Islet of Langerhans (tissue), 1 donor: ENCODE measurements at regions not wholly inside any gene's neighbourhood (a gene's known extent, or its start where the extent isn't known, plus 50 kb on each side); places are given as distances from the start of the nearest gene placed in this dataset.

ENCODE experiments used
- FAIRE-seq: peaks from one replicate; lab custom pipeline; 2011; peaks lifted over from hg19 to GRCh38; lab: Jason Lieb, UNC

DNA sequence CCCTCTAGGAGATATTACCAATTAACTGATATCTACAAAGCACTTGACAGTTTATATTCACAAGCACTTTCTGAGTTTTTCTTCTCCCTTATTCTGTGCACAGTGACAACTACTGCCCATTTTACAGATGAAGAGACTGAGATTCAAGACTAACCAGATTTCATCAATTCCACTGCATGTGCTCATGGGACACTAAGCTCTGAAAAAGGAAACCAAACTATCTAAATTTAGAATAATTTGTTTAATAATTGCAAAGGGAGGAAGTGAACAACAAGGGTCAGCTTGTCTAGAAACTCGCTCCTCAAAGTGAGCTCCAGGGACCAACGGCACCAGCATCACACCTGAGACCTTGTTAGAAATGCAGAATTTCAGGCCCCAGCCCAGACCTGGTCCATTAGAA is 50.8 kb upstream of the MYLIP start:
- FAIRE-seq = no peak

- FAIRE-seq = no peak
These were observed 59.2 kb upstream of the MYLIP start for GRCh38 chr6:16069671-16070070.

GRCh38 chr6:16069222-16069621 is 59.7 kb upstream of the MYLIP start:
- FAIRE-seq = no peak

DNA sequence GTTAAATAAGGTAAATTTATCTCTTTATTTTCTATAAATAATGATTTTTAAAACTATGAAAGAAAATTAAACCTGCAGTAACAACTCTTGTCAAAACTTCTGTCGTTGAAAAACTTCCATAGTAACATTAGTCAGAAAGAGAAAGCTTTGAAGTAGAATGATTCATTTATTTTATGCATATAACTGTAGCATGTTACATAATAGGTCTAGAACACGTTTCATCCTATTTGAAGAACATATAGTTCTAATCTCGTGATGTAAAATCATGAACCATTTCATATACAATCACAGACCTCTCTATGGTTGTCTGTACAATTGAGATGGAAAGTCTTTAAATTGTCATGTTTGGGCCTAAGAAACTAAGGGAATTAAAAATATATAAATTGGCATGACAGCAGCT is 61.3 kb upstream of the MYLIP start:
- FAIRE-seq = no peak

DNA sequence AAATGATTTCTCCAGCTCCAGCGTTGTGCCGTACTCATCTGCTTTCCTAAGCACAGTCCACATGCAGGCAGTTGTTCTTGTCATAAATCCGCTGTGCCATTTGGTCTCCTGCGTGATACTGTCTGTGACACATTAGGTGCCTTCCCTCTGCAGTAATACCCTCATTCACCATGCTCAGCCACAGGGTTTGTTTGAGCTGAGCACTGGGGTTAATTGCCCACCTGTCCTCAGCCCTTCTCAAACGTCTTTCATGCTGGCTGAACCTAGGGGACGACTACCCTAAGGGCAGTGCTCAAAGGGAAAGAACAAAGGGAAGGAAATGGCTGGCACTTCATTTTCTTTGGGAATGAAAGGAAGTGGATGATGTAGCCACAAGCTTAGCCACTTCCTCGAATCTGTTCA is 64.2 kb upstream of the MYLIP start:
- no peak for FAIRE-seq

GRCh38 chr6:16063580-16063979 is 65.3 kb upstream of the MYLIP start:
- FAIRE-seq = no peak

DNA sequence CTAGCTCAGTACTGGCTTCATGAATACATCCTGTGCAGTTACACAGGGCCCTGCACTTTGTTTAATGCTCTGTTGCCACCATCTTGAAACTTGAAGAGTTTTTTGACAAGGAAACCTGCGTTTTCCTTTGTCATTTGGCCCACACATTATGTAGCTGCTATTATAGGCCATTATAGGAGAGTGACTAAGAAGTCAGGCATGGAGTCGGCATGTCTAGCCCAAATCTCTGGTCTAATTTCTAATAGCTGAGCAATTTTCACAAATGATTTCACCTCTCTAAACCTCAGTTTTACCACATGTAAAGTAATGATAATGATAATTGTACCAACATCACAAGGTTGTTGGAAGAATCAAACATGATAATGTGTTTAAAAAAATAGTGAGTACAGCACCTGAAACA is 67.1 kb upstream of the MYLIP start:
- FAIRE-seq = no peak

- no peak for FAIRE-seq
These were observed 68.8 kb upstream of the MYLIP start for GRCh38 chr6:16060039-16060438.

- no peak for FAIRE-seq
These were observed 69.4 kb upstream of the MYLIP start for GRCh38 chr6:16059496-16059895.

GRCh38 chr6:16058929-16059345 is 69.9 kb upstream of the MYLIP start:
- no peak for FAIRE-seq

DNA sequence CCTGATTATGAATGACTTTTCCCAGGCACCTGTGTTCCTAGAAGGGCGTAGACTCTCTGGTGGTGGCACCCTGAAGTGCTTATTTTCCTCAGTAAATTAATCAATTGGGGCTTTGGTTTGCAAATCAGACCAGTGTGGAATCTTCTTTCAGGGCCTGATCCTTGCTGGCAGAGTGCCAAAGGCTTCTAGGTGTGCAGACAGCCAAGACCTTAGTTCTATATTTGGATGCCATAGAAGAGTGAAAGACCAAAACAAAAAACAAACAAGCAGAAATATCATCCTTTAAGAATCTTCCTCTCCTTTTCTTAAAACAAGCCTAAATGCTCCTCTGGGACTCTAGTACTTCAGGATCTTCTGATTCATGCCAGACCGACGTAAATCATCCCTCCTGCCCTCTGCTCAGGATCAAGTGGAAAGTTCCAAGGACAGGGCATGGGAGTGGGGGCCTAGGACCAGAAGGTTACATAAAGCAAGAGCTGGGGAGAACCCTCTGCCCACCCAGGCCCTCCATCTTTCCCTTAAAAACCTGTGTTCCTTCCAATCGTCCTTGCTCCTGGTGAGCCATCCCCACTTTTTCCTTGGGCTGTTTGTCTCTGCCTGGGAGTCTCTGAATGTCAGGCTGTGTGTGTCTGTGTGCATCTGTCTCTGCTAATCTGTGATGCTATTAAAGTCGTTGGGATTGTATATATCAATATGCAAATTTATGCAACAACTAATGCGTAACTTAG is 70.5 kb upstream of the MYLIP start:
- no peak for FAIRE-seq

GRCh38 chr6:16057446-16057845 is 71.4 kb upstream of the MYLIP start:
- FAIRE-seq = no peak

- FAIRE-seq = no peak
These were observed 72.5 kb upstream of the MYLIP start for GRCh38 chr6:16056263-16056870.

- no peak for FAIRE-seq
These were observed 73.0 kb upstream of the MYLIP start for GRCh38 chr6:16055852-16056251.

DNA sequence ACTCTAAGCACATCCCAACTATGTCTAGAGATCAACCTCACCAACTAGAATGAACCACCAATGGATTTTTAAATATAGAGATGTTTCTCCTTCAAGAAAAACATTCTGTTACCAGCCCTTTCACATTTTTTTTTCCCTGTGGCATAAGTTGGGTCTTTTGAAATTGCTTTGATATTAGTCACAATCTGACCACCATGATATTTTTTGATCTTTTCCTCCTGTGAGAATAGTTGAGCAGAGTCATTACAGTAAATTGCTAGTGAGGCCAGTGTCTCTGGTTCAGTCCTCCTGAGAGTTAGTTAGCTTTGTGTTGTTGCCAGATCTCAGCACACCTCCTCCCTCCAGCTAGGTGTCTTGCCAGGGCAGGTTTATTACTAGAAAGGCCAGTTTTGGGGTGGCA is 79.7 kb upstream of the MYLIP start:
- FAIRE-seq = no peak

DNA sequence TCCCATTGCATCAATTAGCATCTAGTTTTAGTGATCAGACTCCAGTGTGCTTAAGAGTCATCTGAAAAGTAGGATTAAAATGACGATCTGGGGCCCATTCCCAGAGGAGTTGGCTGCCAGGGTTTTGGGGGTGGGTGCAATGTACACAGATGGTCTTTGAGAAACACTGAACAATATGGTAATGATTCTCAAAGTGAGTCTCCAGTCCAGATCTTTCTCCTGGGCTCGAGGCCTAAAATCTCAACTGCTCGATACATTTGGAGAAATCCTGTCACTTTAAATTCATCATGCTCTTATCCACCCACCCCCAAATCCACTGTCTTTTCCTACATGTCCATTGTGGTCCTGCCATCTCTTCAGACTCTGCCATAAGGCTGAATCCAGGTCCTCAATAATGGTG is 80.7 kb upstream of the MYLIP start:
- no peak for FAIRE-seq

DNA sequence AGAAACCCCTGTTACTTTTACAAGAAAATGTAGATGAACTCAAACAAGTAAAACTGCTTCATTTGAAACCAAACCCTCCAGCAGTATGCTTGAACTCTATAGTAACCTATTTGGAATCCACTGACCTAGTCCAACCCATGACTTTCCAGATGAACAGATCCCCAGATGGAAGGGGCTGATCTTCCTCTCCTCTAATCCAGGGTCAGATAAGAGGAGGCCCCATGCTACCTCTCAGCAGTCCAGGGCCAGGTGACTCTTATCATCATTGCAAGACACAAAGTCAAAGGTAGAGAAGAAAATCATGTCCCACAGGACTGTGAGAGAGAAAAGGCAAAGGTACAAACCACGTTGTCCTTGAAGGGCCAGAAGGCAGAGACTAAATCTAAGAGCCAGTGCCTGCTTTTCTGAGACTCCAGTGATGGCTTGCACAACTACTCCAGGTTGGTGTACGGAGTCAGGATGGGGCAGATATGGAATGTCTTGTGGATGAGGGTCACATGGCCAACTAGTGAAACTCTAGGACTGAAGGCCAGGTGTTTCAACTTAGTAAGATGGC is 81.4 kb upstream of the MYLIP start:
- no peak for FAIRE-seq

DNA sequence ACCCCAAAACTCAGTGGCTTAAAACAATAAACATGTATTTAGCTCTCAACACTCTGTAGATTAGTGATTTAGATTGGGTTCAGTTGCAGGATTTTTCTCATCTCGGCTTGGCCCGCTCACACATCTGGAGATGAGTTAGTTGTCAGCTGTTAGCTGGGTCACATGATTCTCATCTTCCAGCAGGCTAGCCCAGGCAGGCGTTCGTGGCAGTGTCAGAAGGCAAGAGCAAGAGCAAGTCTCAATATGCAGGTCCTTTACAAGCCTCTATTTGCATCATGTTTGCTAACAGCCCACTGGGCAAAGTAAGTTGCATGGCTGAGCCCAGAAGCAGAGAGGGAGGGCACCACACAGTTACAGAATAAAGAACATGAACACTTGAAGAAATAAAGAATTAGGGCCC is 83.6 kb upstream of the MYLIP start:
- no peak for FAIRE-seq

DNA sequence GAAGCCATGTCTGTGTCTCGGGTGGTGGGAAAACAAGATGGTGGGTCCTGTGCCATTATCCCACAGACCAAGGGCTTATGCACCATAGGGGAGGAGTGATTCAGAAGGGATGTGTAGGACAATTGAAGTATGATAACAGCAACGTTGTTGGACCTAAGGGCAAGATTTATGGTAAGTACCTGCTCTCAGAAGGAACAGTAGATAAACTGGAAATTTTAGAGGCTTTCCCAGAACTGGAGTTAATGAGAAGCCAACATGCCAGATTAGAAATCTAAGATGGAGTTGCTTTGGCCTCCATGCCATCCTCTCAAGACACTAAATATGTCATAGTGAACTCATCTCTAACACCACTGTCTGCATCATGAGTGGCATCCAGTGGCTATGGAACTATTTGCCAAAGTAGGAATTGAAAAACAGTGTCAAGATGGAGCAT is 84.7 kb upstream of the MYLIP start:
- no peak for FAIRE-seq

- FAIRE-seq = no peak
These were observed 85.4 kb upstream of the MYLIP start for GRCh38 chr6:16043171-16044135.

- no peak for FAIRE-seq
These were observed 86.1 kb upstream of the MYLIP start for GRCh38 chr6:16042751-16043150.

DNA sequence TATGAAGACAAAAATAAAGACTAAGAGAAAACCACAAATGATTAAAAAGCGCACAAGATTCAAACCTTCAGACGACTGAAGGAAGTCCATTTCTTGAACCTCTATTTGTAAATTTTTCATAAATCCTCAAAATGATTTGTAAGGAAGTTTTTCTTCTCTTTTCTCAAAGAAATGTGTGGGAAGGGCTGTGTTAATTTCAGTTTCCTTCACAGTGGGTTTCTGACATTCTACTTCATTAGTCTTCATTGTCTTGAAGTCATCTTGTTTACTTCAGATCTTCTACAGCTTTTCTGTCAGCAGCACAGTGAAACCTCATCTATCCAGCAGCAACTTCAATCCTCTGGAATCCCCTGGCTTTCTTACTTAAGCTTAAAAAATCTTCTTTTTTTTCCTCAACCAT is 87.6 kb upstream of the MYLIP start:
- FAIRE-seq = no peak

- no peak for FAIRE-seq
These were observed 88.3 kb upstream of the MYLIP start for GRCh38 chr6:16040628-16040974.
